ENCODE measurements at regions not wholly inside any gene's neighbourhood (a gene's known extent, or its start where the extent isn't known, plus 50 kb on each side); places are given as distances from the start of the nearest gene placed in this dataset.
"Not testable (repeated sequence)": the region's sequence is repeated elsewhere in the genome, so short reads cannot be mapped to it uniquely, and the experiment has no call there.

GRCh38 chrX:65825226-65825625 lies 157.8 kb downstream of the MSN start:
- not testable (repeated sequence) for DNase-seq (ENCODE audit: low read depth)

- DNase-seq (ENCODE audit: low read depth), result no peak
These were observed 154.5 kb downstream of the MSN start for GRCh38 chrX:65821721-65822496.

GRCh38 chrX:65819983-65820382 lies 152.5 kb downstream of the MSN start:
- DNase-seq (ENCODE audit: low read depth), result not testable (repeated sequence)

GRCh38 chrX:65813245-65813644 lies 145.8 kb downstream of the MSN start:
- DNase-seq (ENCODE audit: low read depth), result no peak

- no peak for DNase-seq (ENCODE audit: low read depth)
These were observed 144.2 kb downstream of the MSN start for GRCh38 chrX:65811558-65812228.
